SK-N-SH (cell line): ENCODE measurements at regions not wholly inside any gene's neighbourhood (a gene's known extent, or its start where the extent isn't known, plus 50 kb on each side); places are given as distances from the start of the nearest gene placed in this dataset.
A peak's percentile ranks its signal among the peaks of the same experiment; 100 is the strongest.

ENCODE experiments used
- CTCF ChIA-PET: fragments of 300-600, 350-600 bp; formaldehyde crosslinking; extraction: SDS; loops from one replicate; lab custom pipeline; 2021; lab: Yijun Ruan, JAX
- POLR2A ChIA-PET: fragments of 350-600 bp; sonication (Branson Sonifier 250); formaldehyde crosslinking; extraction: SDS; loops from one replicate; lab custom pipeline; 2020; ENCODE audit warnings: antibody characterized with exemption, inconsistent platforms; lab: Yijun Ruan, JAX
- DNase-seq: peaks from one replicate; pipeline ENCODE4 v3.0.0; 2012
- H2AFZ ChIP-seq: fragments of 200-600 bp; sonication (generic); 2 replicates; pipeline ENCODE4 v1.8.1; 2016; ENCODE audit warnings: antibody characterized with exemption, mild to moderate bottlenecking, low read depth
- H3F3A ChIP-seq: fragments of 200-600 bp; sonication (generic); replicated peaks from 2 replicates; pipeline ENCODE3; 2016; ENCODE audit warnings: antibody characterized with exemption, mild to moderate bottlenecking; ENCODE audit not compliant: insufficient read depth
- H3K27ac ChIP-seq, 2 experiments: fragments of 200-500 bp in 1 of 2; fragments of 200-600 bp in 1 of 2; sonication (Bioruptor generic) in 1 of 2; sonication (generic), shearing (Covaris generic) in 1 of 2; 2 replicates each; pipeline versions ENCODE4 v1.5.1 to v1.6.1; 2014 to 2016; ENCODE audit warnings: low read depth in 2 of 2, inconsistent platforms in 1 of 2, low read length in 1 of 2, mild to moderate bottlenecking in 1 of 2, mixed read lengths in 1 of 2
- H3K27me3 ChIP-seq: fragments of 200-600 bp; sonication (generic), shearing (Covaris generic); 2 replicates; pipeline ENCODE4 v1.6.1; 2016; ENCODE audit warnings: mixed run types; ENCODE audit not compliant: insufficient read depth
- H3K36me3 ChIP-seq, 2 experiments: fragments of 200-500 bp in 1 of 2; fragments of 200-600 bp in 1 of 2; sonication (Bioruptor generic) in 1 of 2; sonication (generic) in 1 of 2; replicated peaks in 1 of 2; 2 replicates each; pipeline versions ENCODE3 to v1.5.1; 2014 to 2016; ENCODE audit warnings: low read length in 1 of 2, mild to moderate bottlenecking in 1 of 2; ENCODE audit not compliant: insufficient read depth in 2 of 2, control insufficient read depth in 1 of 2
- H3K4me1 ChIP-seq, 2 experiments: fragments of 200-500 bp in 1 of 2; fragments of 200-600 bp in 1 of 2; sonication (Bioruptor generic) in 1 of 2; sonication (generic), shearing (Covaris generic) in 1 of 2; 2 replicates each; pipeline versions ENCODE4 v1.5.1 to v1.6.1; 2014 to 2016; ENCODE audit warnings: low read depth in 1 of 2, low read length in 1 of 2, mixed run types in 1 of 2; ENCODE audit not compliant: insufficient read depth in 2 of 2, control insufficient read depth in 1 of 2
- H3K4me2 ChIP-seq: fragments of 200-600 bp; sonication (generic), shearing (Covaris generic); 2 replicates; pipeline ENCODE4 v1.6.1; 2017; ENCODE audit warnings: mixed run types
- H3K4me3 ChIP-seq, 2 experiments: fragments of 200-500 bp in 1 of 2; fragments of 200-600 bp in 1 of 2; sonication (Bioruptor generic) in 1 of 2; sonication (generic), shearing (Covaris generic) in 1 of 2; 2 replicates each; pipeline versions ENCODE4 v1.5.1 to v1.8.1; 2014 to 2016; ENCODE audit warnings: low read depth in 2 of 2, inconsistent platforms in 1 of 2, low read length in 1 of 2, mild to moderate bottlenecking in 1 of 2, mixed read lengths in 1 of 2, moderate library complexity in 1 of 2
- H3K79me2 ChIP-seq: fragments of 200-600 bp; sonication (generic); 2 replicates; pipeline ENCODE4 v1.8.1; 2017; ENCODE audit warnings: mild to moderate bottlenecking; ENCODE audit not compliant: insufficient read depth
- H3K9ac ChIP-seq: fragments of 200-600 bp; sonication (generic); 2 replicates; pipeline ENCODE4 v1.6.1; 2017; ENCODE audit warnings: mixed run types
- H3K9me2 ChIP-seq: fragments of 200-600 bp; sonication (generic); 2 replicates; pipeline ENCODE4 v1.6.1; 2017; ENCODE audit warnings: mixed run types
- H3K9me3 ChIP-seq: fragments of 200-600 bp; sonication (generic); 2 replicates; pipeline ENCODE4 v1.6.1; 2017; ENCODE audit warnings: mixed run types, mild to moderate bottlenecking, moderate library complexity
- H4K20me1 ChIP-seq: fragments of 200-600 bp; sonication (generic); 2 replicates; pipeline ENCODE4 v1.6.1; 2017; ENCODE audit warnings: mild to moderate bottlenecking, mixed run types; ENCODE audit not compliant: insufficient read depth
- ELF1 ChIP-seq: IDR thresholded peaks from 2 replicates; pipeline ENCODE4 v1.4.0; 2012
- EP300 ChIP-seq, 2 experiments: IDR thresholded peaks; 2 replicates each; pipeline versions ENCODE4 v1.4.0 to v1.6.1; 2012; ENCODE audit warnings: borderline replicate concordance in 1 of 2, low read depth in 1 of 2, low read length in 1 of 2
- FOXM1 ChIP-seq: IDR thresholded peaks from 2 replicates; pipeline ENCODE4 v1.4.0; 2012; ENCODE audit warnings: low read depth, mild to moderate bottlenecking
- GABPA ChIP-seq: IDR thresholded peaks from 2 replicates; pipeline ENCODE4 v1.4.0; 2012; ENCODE audit warnings: low read depth, mild to moderate bottlenecking
- JUND ChIP-seq: IDR thresholded peaks from 2 replicates; pipeline ENCODE4 v1.4.0; 2012
- MEF2A ChIP-seq: IDR thresholded peaks from 2 replicates; pipeline ENCODE4 v1.4.0; 2012; ENCODE audit warnings: low read depth, borderline replicate concordance
- NFIC ChIP-seq: IDR thresholded peaks from 2 replicates; pipeline ENCODE4 v1.4.0; 2012; ENCODE audit warnings: borderline replicate concordance
- RAD21 ChIP-seq: IDR thresholded peaks from 2 replicates; pipeline ENCODE4 v1.6.1; 2012; ENCODE audit warnings: mild to moderate bottlenecking, low read length
- TCF12 ChIP-seq: IDR thresholded peaks from 2 replicates; pipeline ENCODE4 v1.4.0; 2012
- TEAD4 ChIP-seq: IDR thresholded peaks from 2 replicates; pipeline ENCODE4 v1.4.0; 2012; ENCODE audit warnings: mild to moderate bottlenecking, borderline replicate concordance; ENCODE audit not compliant: insufficient read depth
- WGBS: methylation state at CpG from one replicate; pipeline ENCODE4 v1.1.6; 2017; ENCODE audit warnings: low lambda C conversion rate; 5-methylcytosine and 5-hydroxymethylcytosine counted together
- TF ChIP-seq, protein P1 (sequence below): IDR thresholded peaks from 2 replicates; pipeline ENCODE4 v1.6.1; 2012; ENCODE audit warnings: mild to moderate bottlenecking, low read depth, low read length, moderate library complexity
- TF ChIP-seq, protein P2 (sequence below): fragments of 200-600 bp; sonication (generic); IDR thresholded peaks from 2 replicates; pipeline ENCODE4 v1.6.1; 2017; ENCODE audit warnings: antibody characterized with exemption, mild to moderate bottlenecking, moderate library complexity
- TF ChIP-seq, protein P3 (sequence below): IDR thresholded peaks from 2 replicates; pipeline ENCODE4 v1.4.0; 2012; ENCODE audit warnings: low read depth, borderline replicate concordance
- TF ChIP-seq, protein P4 (sequence below): IDR thresholded peaks from 2 replicates; pipeline ENCODE4 v1.4.0; 2012; ENCODE audit warnings: low read depth, borderline replicate concordance
- TF ChIP-seq, protein P5 (sequence below): IDR thresholded peaks from 2 replicates; pipeline ENCODE4 v1.4.0; 2012; ENCODE audit warnings: low read depth
- TF ChIP-seq, protein P6 (sequence below): IDR thresholded peaks from 2 replicates; pipeline ENCODE4; 2012

DNA sequence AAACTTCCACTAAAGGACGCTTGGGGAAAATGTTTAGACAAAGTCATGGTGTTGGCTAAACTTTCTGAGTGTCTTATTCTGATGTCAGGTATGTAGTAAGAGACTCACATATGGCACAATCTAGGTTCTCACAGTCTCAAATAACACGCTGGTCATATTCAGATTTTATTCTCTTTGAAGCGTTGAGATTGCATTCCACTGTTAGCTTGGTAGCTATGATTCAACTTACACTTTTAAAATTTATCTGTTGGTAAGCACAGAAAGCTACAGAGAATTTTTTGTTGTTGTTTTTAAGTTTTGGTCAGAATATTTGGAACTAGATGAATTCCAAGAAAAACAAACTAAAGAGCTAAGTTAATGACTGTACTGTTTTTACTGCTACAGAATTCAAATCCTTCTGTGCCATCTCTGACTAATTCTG is 126.7 kb downstream of the PRRX1 start (continued):
- TF ChIP-seq, protein P1, sequence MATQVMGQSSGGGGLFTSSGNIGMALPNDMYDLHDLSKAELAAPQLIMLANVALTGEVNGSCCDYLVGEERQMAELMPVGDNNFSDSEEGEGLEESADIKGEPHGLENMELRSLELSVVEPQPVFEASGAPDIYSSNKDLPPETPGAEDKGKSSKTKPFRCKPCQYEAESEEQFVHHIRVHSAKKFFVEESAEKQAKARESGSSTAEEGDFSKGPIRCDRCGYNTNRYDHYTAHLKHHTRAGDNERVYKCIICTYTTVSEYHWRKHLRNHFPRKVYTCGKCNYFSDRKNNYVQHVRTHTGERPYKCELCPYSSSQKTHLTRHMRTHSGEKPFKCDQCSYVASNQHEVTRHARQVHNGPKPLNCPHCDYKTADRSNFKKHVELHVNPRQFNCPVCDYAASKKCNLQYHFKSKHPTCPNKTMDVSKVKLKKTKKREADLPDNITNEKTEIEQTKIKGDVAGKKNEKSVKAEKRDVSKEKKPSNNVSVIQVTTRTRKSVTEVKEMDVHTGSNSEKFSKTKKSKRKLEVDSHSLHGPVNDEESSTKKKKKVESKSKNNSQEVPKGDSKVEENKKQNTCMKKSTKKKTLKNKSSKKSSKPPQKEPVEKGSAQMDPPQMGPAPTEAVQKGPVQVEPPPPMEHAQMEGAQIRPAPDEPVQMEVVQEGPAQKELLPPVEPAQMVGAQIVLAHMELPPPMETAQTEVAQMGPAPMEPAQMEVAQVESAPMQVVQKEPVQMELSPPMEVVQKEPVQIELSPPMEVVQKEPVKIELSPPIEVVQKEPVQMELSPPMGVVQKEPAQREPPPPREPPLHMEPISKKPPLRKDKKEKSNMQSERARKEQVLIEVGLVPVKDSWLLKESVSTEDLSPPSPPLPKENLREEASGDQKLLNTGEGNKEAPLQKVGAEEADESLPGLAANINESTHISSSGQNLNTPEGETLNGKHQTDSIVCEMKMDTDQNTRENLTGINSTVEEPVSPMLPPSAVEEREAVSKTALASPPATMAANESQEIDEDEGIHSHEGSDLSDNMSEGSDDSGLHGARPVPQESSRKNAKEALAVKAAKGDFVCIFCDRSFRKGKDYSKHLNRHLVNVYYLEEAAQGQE = no peak
- TF ChIP-seq GABPA = no peak
- TF ChIP-seq RAD21 = no peak

DNA sequence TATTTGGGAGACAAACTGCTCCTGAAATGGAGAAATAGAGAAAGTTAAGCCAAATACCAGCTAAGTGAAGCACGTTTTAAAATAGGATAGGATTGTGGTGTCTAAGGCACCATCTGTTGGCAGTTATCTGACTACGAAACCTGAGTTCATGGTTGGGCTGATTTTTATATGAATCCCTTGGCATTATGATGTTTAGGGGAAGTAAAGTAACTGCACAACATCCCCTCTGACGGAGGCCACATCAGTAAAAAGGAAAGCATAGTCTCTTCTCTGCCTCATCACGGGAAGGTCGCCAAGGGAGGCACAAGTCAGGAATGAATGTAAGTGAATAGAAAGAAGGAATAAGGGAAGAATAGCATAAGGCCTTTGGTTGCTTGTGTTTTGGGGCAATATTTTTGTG is 128.0 kb downstream of the PRRX1 start:
- H3K4me3 ChIP-seq = peak overlapping the region in 1 of 2 experiments; percentile 23; a peak in 2 of 4 replicates
- H3K4me2 ChIP-seq = peak overlapping the region; percentile 55
- TF ChIP-seq EP300 (IDR thresholded peaks at IDR 0.05; ENCODE audit: borderline replicate concordance in 1 of 2, low read depth in 1 of 2, low read length in 1 of 2) (no peak; a peak in 1 of 4 replicates), TCF12 (peak; percentile 54; the same call in 1 of the 2 replicates), NFIC (0 out of 2 replicates have a peak, but pooled peaks have one; percentile 5)
- TF ChIP-seq, protein P2, sequence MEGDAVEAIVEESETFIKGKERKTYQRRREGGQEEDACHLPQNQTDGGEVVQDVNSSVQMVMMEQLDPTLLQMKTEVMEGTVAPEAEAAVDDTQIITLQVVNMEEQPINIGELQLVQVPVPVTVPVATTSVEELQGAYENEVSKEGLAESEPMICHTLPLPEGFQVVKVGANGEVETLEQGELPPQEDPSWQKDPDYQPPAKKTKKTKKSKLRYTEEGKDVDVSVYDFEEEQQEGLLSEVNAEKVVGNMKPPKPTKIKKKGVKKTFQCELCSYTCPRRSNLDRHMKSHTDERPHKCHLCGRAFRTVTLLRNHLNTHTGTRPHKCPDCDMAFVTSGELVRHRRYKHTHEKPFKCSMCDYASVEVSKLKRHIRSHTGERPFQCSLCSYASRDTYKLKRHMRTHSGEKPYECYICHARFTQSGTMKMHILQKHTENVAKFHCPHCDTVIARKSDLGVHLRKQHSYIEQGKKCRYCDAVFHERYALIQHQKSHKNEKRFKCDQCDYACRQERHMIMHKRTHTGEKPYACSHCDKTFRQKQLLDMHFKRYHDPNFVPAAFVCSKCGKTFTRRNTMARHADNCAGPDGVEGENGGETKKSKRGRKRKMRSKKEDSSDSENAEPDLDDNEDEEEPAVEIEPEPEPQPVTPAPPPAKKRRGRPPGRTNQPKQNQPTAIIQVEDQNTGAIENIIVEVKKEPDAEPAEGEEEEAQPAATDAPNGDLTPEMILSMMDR = peak; percentile 7; the same call in 1 of the 2 replicates
- no peaks in the 10 kb centered on the region for H4K20me1 ChIP-seq
- peaks cover 41% of the 10 kb centered on the region for H3K79me2 ChIP-seq
- peaks cover 57% of the 10 kb centered on the region for H3F3A ChIP-seq
- CTCF ChIA-PET = no interaction called here
- H3K27ac ChIP-seq = peak overlapping the region; percentile 69 to 93; a peak in 3 of 4 replicates
- peak overlapping the region; percentile 58 for H3K9ac ChIP-seq
- peaks cover 4 to 24% of the 10 kb centered on the region in 2 experiments for H3K4me1 ChIP-seq
- DNase-seq = no peak
- no peak overlapping the region for H2AFZ ChIP-seq
- no peaks in the 10 kb centered on the region for H3K9me2 ChIP-seq
- POLR2A ChIA-PET = no interaction called here
- no peaks in the 10 kb centered on the region for H3K9me3 ChIP-seq
- H3K36me3 ChIP-seq = peaks cover 0 to 12% of the 10 kb centered on the region in 2 experiments
- H3K27me3 ChIP-seq = no peaks in the 10 kb centered on the region
- WGBS = 15% methylated on average over 5 of the region's 5 CpGs

DNA sequence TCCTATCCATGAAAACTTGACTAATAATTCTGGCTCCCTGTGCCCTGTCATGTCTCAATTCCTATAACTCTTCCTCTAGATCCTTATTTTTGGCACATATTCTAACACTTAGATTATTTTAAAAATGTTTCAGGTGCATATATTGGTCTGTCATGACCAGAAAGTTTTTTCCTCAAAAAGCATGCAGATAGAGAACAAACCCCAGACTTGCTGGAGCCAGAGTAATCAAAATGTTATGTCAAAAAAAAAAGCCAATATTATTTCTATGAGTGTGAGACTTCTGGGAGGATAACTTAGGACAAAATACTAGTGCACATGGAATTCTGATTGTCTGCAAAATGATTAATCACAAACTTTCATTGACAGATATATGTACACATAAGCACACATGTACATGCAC is 135.1 kb upstream of the MROH9 start:
- CTCF ChIA-PET = no interaction called here
- TF ChIP-seq FOXM1 (peak; percentile 53; the same call in 1 of the 2 replicates), JUND (peak; percentile 32; the same call in 1 of the 2 replicates), MEF2A (peak; percentile 51; the same call in 1 of the 2 replicates), ELF1 (no peak), TEAD4 (no peak), NFIC (peak; percentile 42; the same call in 1 of the 2 replicates), EP300 (IDR thresholded peaks at IDR 0.05; ENCODE audit: borderline replicate concordance in 1 of 2, low read depth in 1 of 2, low read length in 1 of 2) (peak in 1 of 2 experiments; percentile 66; a peak in 2 of 4 replicates), TCF12 (peak; percentile 64)
- TF ChIP-seq, protein P3, sequence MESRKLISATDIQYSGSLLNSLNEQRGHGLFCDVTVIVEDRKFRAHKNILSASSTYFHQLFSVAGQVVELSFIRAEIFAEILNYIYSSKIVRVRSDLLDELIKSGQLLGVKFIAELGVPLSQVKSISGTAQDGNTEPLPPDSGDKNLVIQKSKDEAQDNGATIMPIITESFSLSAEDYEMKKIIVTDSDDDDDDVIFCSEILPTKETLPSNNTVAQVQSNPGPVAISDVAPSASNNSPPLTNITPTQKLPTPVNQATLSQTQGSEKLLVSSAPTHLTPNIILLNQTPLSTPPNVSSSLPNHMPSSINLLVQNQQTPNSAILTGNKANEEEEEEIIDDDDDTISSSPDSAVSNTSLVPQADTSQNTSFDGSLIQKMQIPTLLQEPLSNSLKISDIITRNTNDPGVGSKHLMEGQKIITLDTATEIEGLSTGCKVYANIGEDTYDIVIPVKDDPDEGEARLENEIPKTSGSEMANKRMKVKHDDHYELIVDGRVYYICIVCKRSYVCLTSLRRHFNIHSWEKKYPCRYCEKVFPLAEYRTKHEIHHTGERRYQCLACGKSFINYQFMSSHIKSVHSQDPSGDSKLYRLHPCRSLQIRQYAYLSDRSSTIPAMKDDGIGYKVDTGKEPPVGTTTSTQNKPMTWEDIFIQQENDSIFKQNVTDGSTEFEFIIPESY = no peak
- TF ChIP-seq, protein P4, sequence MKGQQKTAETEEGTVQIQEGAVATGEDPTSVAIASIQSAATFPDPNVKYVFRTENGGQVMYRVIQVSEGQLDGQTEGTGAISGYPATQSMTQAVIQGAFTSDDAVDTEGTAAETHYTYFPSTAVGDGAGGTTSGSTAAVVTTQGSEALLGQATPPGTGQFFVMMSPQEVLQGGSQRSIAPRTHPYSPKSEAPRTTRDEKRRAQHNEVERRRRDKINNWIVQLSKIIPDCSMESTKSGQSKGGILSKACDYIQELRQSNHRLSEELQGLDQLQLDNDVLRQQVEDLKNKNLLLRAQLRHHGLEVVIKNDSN = no peak
- TF ChIP-seq, protein P5, sequence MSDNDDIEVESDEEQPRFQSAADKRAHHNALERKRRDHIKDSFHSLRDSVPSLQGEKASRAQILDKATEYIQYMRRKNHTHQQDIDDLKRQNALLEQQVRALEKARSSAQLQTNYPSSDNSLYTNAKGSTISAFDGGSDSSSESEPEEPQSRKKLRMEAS = no peak
- TF ChIP-seq, protein P6, sequence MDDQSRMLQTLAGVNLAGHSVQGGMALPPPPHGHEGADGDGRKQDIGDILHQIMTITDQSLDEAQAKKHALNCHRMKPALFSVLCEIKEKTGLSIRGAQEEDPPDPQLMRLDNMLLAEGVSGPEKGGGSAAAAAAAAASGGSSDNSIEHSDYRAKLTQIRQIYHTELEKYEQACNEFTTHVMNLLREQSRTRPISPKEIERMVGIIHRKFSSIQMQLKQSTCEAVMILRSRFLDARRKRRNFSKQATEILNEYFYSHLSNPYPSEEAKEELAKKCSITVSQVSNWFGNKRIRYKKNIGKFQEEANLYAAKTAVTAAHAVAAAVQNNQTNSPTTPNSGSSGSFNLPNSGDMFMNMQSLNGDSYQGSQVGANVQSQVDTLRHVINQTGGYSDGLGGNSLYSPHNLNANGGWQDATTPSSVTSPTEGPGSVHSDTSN = 0 out of 2 replicates have a peak, but pooled peaks have one; percentile 28

More for the DNA sequence above, 135.1 kb upstream of the MROH9 start:
- H3K27ac ChIP-seq = peak overlapping the region in 1 of 2 experiments; percentile 100; a peak in 2 of 4 replicates
- peaks cover 0 to 18% of the 10 kb centered on the region in 2 experiments; a peak in 2 of 4 replicates for H3K4me1 ChIP-seq
- no peaks in the 10 kb centered on the region for H4K20me1 ChIP-seq
- H3K9ac ChIP-seq = peak overlapping the region; percentile 23; the same call in 1 of the 2 replicates
- peaks cover 29% of the 10 kb centered on the region for H3K79me2 ChIP-seq
- peak overlapping the region; percentile 36 for H3K4me2 ChIP-seq
- H3K9me3 ChIP-seq = no peaks in the 10 kb centered on the region
- POLR2A ChIA-PET = no interaction called here
- peaks cover 0 to 21% of the 10 kb centered on the region in 2 experiments for H3K36me3 ChIP-seq
- no peaks in the 10 kb centered on the region for H3K9me2 ChIP-seq
- H3F3A ChIP-seq = peaks cover 70% of the 10 kb centered on the region
- no peak overlapping the region for H2AFZ ChIP-seq
- DNase-seq = no peak
- H3K27me3 ChIP-seq = no peaks in the 10 kb centered on the region
- H3K4me3 ChIP-seq = no peak overlapping the region
